ENCODE measurements at regions not wholly inside any gene's neighbourhood (a gene's known extent, or its start where the extent isn't known, plus 50 kb on each side); places are given as distances from the start of the nearest gene placed in this dataset.

DNA sequence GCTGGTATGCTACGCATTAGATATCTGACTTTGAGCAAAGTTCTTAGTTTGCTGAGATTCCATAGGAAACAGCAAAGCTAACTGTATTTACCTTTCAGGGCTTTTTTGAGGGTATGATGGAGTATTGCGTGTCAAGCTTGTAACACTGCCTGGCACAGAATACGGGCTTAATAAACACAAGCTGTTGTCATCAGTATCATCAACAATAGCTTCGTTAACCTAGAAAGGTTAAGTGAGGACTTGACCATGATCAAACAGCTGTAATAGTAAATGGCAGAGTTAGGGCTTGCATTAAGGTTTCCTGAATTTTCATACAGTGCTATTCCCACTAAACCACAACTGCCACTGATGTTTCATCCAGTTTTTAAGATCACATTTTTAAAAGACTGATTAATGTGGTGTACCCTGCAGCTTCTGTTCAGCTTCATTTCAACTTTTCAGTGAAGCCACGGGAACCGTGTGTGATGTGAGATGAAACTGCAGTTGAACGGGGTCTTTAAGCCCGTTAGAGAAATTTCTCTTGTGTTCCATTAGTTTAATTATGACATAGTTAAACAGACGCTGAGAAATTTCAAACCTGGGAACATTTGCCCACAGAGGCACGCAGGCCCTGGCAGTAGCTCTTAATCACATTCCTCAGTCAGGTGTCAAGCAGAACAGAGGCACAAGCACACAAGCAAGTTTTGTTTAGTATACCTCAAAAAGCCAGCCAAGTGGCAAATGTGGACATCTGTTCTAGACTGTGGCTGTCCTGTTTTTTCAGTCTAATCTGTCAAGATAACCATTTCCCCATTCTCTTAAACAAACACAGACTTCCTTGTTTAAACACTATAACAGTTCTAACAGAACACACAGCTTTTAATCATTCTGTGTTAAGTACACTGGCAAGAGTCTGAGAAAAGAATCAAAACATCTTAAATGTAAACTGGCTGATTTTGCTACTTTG, 147.1 kb downstream of the ZNF608 start (continued):
- TF ChIP-seq ZNF33B (CRISPR knock-in tag; IDR thresholded peaks at IDR 0.05) (no peak), XBP1 (CRISPR knock-in tag; IDR thresholded peaks at IDR 0.05) (no peak), ZGPAT (CRISPR knock-in tag; IDR thresholded peaks at IDR 0.05) (peak; percentile 82; the same call in 1 of the 2 replicates), REL (CRISPR knock-in tag; conservative IDR thresholded peaks at IDR 0.05) (no peak), ZNF616 (CRISPR knock-in tag; IDR thresholded peaks at IDR 0.05; ENCODE audit: low read depth) (no peak), YEATS4 (CRISPR knock-in tag; IDR thresholded peaks at IDR 0.05; ENCODE audit: borderline replicate concordance) (no peak), NRL (CRISPR knock-in tag; IDR thresholded peaks at IDR 0.05; ENCODE audit: borderline replicate concordance) (no peak), NKX3-1 (CRISPR knock-in tag; IDR thresholded peaks at IDR 0.05) (no peak), ZNF251 (CRISPR knock-in tag; IDR thresholded peaks at IDR 0.05) (no peak), ZNF7 (CRISPR knock-in tag; IDR thresholded peaks at IDR 0.05) (no peak), ZNF558 (CRISPR knock-in tag; IDR thresholded peaks at IDR 0.05; ENCODE audit: borderline replicate concordance) (no peak), ZNF570 (CRISPR knock-in tag; IDR thresholded peaks at IDR 0.05; ENCODE audit: borderline replicate concordance) (no peak), ZNF782 (CRISPR knock-in tag; IDR thresholded peaks at IDR 0.05; ENCODE audit: borderline replicate concordance) (no peak), ZNF430 (CRISPR knock-in tag; IDR thresholded peaks at IDR 0.05) (no peak), HMG20A (CRISPR knock-in tag; IDR thresholded peaks at IDR 0.05; ENCODE audit: borderline replicate concordance) (peak; percentile 97), TCF7 (IDR thresholded peaks at IDR 0.05; ENCODE audit: low read depth) (peak; percentile 90), ZNF101 (CRISPR knock-in tag; IDR thresholded peaks at IDR 0.05; ENCODE audit: borderline replicate concordance, low read depth) (no peak), NPAS2 (CRISPR knock-in tag; IDR thresholded peaks at IDR 0.05; ENCODE audit: borderline replicate concordance) (no peak), ZNF264 (CRISPR knock-in tag; IDR thresholded peaks at IDR 0.05) (0 out of 2 replicates have a peak, but pooled peaks have one; percentile 63), RXRA (CRISPR knock-in tag; IDR thresholded peaks at IDR 0.05) (peak; percentile 20; the same call in 1 of the 2 replicates), ZNF350 (CRISPR knock-in tag; IDR thresholded peaks at IDR 0.05; ENCODE audit: borderline replicate concordance, low read depth) (no peak), JDP2 (CRISPR knock-in tag; IDR thresholded peaks at IDR 0.05; ENCODE audit: borderline replicate concordance) (no peak), WIZ (CRISPR knock-in tag; IDR thresholded peaks at IDR 0.05) (0 out of 2 replicates have a peak, but pooled peaks have one; percentile 40), SRSF9 (IDR thresholded peaks at IDR 0.05; ENCODE audit: borderline replicate concordance, insufficient read depth, low read depth, low read length, poor library complexity, severe bottlenecking) (no peak), U2AF2 (IDR thresholded peaks at IDR 0.05; ENCODE audit: low read depth, low read length) (no peak)
- TF ChIP-seq, protein P1, sequence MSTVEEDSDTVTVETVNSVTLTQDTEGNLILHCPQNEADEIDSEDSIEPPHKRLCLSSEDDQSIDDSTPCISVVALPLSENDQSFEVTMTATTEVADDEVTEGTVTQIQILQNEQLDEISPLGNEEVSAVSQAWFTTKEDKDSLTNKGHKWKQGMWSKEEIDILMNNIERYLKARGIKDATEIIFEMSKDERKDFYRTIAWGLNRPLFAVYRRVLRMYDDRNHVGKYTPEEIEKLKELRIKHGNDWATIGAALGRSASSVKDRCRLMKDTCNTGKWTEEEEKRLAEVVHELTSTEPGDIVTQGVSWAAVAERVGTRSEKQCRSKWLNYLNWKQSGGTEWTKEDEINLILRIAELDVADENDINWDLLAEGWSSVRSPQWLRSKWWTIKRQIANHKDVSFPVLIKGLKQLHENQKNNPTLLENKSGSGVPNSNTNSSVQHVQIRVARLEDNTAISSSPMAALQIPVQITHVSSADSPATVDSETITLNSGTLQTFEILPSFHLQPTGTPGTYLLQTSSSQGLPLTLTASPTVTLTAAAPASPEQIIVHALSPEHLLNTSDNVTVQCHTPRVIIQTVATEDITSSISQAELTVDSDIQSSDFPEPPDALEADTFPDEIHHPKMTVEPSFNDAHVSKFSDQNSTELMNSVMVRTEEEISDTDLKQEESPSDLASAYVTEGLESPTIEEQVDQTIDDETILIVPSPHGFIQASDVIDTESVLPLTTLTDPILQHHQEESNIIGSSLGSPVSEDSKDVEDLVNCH (CRISPR knock-in tag; IDR thresholded peaks at IDR 0.05): no peak
- TF ChIP-seq, protein P2, sequence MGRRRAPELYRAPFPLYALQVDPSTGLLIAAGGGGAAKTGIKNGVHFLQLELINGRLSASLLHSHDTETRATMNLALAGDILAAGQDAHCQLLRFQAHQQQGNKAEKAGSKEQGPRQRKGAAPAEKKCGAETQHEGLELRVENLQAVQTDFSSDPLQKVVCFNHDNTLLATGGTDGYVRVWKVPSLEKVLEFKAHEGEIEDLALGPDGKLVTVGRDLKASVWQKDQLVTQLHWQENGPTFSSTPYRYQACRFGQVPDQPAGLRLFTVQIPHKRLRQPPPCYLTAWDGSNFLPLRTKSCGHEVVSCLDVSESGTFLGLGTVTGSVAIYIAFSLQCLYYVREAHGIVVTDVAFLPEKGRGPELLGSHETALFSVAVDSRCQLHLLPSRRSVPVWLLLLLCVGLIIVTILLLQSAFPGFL (CRISPR knock-in tag; IDR thresholded peaks at IDR 0.05): no peak
